ENCODE measurements at regions not wholly inside any gene's neighbourhood (a gene's known extent, or its start where the extent isn't known, plus 50 kb on each side); places are given as distances from the start of the nearest gene placed in this dataset.
"Not testable (repeated sequence)": the region's sequence is repeated elsewhere in the genome, so short reads cannot be mapped to it uniquely, and the experiment has no call there.

DNA sequence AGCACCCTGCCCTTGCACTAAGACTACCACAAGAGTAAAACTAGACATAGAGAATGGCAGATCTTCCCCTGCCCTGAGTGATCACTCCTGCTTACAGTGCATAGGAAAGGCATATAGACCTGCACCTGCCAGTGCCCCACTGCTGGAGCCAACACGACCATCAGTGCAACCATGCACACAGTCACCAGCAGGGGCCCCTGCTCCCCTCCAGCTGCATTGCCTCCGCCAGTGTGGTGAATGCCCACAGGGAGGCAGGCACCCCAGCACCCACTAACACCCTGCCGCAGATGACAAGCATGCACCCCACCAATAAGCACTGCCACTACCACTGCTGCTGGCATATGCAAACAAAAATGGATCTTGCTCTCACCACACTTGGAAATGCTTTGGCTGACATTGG is 478.8 kb downstream of the ADCYAP1 start:
- DNase-seq (ENCODE audit: low read depth) (no peak), FAIRE-seq (no peak)
- no peaks in the 10 kb centered on the region for H3K27me3 ChIP-seq (ENCODE audit: control insufficient read depth, insufficient read depth, low read length)
- H3K36me3 ChIP-seq (ENCODE audit: control insufficient read depth, insufficient read depth, low read length) = no peaks in the 10 kb centered on the region
- H3K4me3 ChIP-seq (ENCODE audit: low read depth, low read length) = no peak overlapping the region
- no peak for TF ChIP-seq CTCF (IDR thresholded peaks at IDR 0.05; ENCODE audit: insufficient read depth, low read length, severe bottlenecking)

DNA sequence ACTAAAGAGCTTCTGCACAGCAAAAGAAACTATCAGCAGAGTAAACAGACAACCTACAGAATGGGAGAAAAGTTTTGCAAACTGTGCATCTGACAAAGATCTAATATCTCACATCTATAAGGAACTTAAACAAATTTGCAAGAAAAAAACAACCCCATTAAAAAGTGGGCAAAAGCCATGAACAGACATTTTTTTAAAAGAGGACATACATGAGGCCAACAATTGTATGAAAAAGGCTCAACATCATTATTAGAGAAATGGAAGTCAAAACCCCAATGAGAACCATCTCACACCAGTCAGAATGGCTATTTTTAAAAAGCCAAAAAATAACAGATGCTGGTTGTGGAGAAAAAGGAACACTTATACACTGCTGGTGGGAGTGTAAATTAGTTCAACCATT is 483.8 kb downstream of the ADCYAP1 start:
- H3K4me3 ChIP-seq (ENCODE audit: low read depth, low read length); H3K36me3 ChIP-seq (ENCODE audit: control insufficient read depth, insufficient read depth, low read length); FAIRE-seq; DNase-seq (ENCODE audit: low read depth); H3K27me3 ChIP-seq (ENCODE audit: control insufficient read depth, insufficient read depth, low read length): not testable (repeated sequence)

DNA sequence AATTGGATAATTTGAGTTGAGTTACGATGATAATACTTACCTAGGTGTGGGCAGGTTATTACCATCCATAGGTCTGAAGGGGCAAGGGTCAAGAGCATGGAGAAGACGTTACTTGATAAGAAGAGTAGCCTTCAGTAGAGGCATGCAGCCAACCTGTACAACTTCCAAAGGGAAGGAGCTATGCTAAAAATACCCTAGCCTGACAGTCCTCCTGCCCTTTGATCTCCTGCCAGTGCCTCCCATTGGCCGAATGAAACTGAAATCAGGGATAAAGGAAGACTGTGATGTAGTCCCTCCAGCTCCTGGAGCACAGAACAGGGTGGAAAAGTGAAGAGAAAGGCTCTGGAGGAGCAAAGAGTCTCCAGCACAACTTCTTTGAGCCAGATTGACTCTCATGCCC is 487.4 kb downstream of the ADCYAP1 start:
- H3K4me3 ChIP-seq (ENCODE audit: low read depth, low read length) = no peak overlapping the region
- TF ChIP-seq CTCF (IDR thresholded peaks at IDR 0.05; ENCODE audit: insufficient read depth, low read length, severe bottlenecking) = no peak
- FAIRE-seq (no peak), DNase-seq (ENCODE audit: low read depth) (no peak)
- H3K27me3 ChIP-seq (ENCODE audit: control insufficient read depth, insufficient read depth, low read length) = no peaks in the 10 kb centered on the region
- no peaks in the 10 kb centered on the region for H3K36me3 ChIP-seq (ENCODE audit: control insufficient read depth, insufficient read depth, low read length)

- no peaks in the 10 kb centered on the region for H3K36me3 ChIP-seq (ENCODE audit: control insufficient read depth, insufficient read depth, low read length)
Observed at GRCh38 chr18:1392865-1393734, 488.4 kb downstream of the ADCYAP1 start.

GRCh38 chr18:1393929-1394328 is 489.3 kb downstream of the ADCYAP1 start:
- H3K4me3 ChIP-seq (ENCODE audit: low read depth, low read length) = no peak overlapping the region
- no peaks in the 10 kb centered on the region for H3K36me3 ChIP-seq (ENCODE audit: control insufficient read depth, insufficient read depth, low read length)
- no peak for TF ChIP-seq CTCF (IDR thresholded peaks at IDR 0.05; ENCODE audit: insufficient read depth, low read length, severe bottlenecking)
- FAIRE-seq (no peak), DNase-seq (ENCODE audit: low read depth) (no peak)
- H3K27me3 ChIP-seq (ENCODE audit: control insufficient read depth, insufficient read depth, low read length) = no peaks in the 10 kb centered on the region

More at GRCh38 chr18:1392865-1393734, 488.4 kb downstream of the ADCYAP1 start:
- no peaks in the 10 kb centered on the region for H3K27me3 ChIP-seq (ENCODE audit: control insufficient read depth, insufficient read depth, low read length)
- no peak overlapping the region for H3K4me3 ChIP-seq (ENCODE audit: low read depth, low read length)
- FAIRE-seq = no peak
- no peak for TF ChIP-seq CTCF (IDR thresholded peaks at IDR 0.05; ENCODE audit: insufficient read depth, low read length, severe bottlenecking)
- DNase-seq (ENCODE audit: low read depth) = no peak

- DNase-seq (ENCODE audit: low read depth) (no peak), FAIRE-seq (no peak)
- Histone ChIP-seq H3K27me3 (ENCODE audit: control insufficient read depth, insufficient read depth, low read length) (no peaks in the 10 kb centered on the region), H3K4me3 (ENCODE audit: low read depth, low read length) (no peak overlapping the region), H3K36me3 (ENCODE audit: control insufficient read depth, insufficient read depth, low read length) (no peaks in the 10 kb centered on the region)
- no peak for TF ChIP-seq CTCF (IDR thresholded peaks at IDR 0.05; ENCODE audit: insufficient read depth, low read length, severe bottlenecking)
Observed at GRCh38 chr18:1394426-1394825, 489.8 kb downstream of the ADCYAP1 start.

Data from bronchial epithelial cell (primary cell).